Esophagus muscularis mucosa (tissue), 4 donors: ENCODE measurements at regions not wholly inside any gene's neighbourhood (a gene's known extent, or its start where the extent isn't known, plus 50 kb on each side); places are given as distances from the start of the nearest gene placed in this dataset.

Source experiments
- DNase-seq: peaks from one replicate; pipeline ENCODE4 v3.0.0-alpha.2; 2017; ENCODE audit errors: extremely low spot score
- H3K27ac ChIP-seq, 4 donors: fragments of 200-600 bp; sonication (generic); replicated peaks in 1 of 4; 1 replicate in 3 of 4; 2 replicates in 1 of 4; pipeline ENCODE4 v1.5.1; 2016 to 2019; ENCODE audit warnings: mild to moderate bottlenecking in 1 of 4
- H3K27me3 ChIP-seq, 4 donors: fragments of 200-600 bp; sonication (generic); one replicate each; pipeline versions ENCODE4 v1.5.1 to v1.6.0; 2016 to 2019
- H3K36me3 ChIP-seq, 4 donors: fragments of 200-600 bp; sonication (generic); one replicate each; pipeline ENCODE4 v1.5.1; 2016 to 2019
- H3K4me1 ChIP-seq, 4 donors: fragments of 200-600 bp; sonication (generic); one replicate each; pipeline ENCODE4 v1.5.1; 2016 to 2019
- H3K4me3 ChIP-seq, 4 donors: fragments of 200-600 bp; sonication (generic); 1 replicate in 2 of 4; 2 replicates in 2 of 4; pipeline ENCODE4 v1.5.1; 2016 to 2019; ENCODE audit warnings: mild to moderate bottlenecking in 4 of 4, moderate library complexity in 1 of 4
- H3K9me3 ChIP-seq, 4 donors: fragments of 200-600 bp; sonication (generic); 1 replicate in 3 of 4; 2 replicates in 1 of 4; pipeline ENCODE4 v1.5.1; 2016 to 2019
- EP300 ChIP-seq: sonication (generic); formaldehyde crosslinking; IDR thresholded peaks from one replicate; pipeline ENCODE4 v1.6.1; 2017; ENCODE audit warnings: antibody characterized with exemption
- POLR2A ChIP-seq: fragments of 450-650 bp; IDR thresholded peaks from one replicate; pipeline ENCODE4 v1.6.1; 2017; ENCODE audit warnings: antibody characterized with exemption, moderate library complexity, mild to moderate bottlenecking, low read depth
- POLR2AphosphoS5 ChIP-seq, 2 donors: sonication (generic); formaldehyde crosslinking; IDR thresholded peaks; one replicate each; pipeline ENCODE4 v1.6.1; 2017; ENCODE audit warnings: antibody characterized with exemption in 2 of 2
- WGBS: methylation state at CpG from one replicate; pipeline ENCODE4 v1.1.5; 2018; 5-methylcytosine and 5-hydroxymethylcytosine counted together
- intact Hi-C: fragments of 100-400 bp; cut with DNase I; formaldehyde crosslinking; loops from one replicate; pipeline ENCODE4 v1.15.1; 2023
- TF ChIP-seq, protein P1 (sequence below), 3 experiments: fragments of 200-600 bp in 2 of 3; fragments of 450-650 bp in 1 of 3; sonication (generic) in 2 of 3; IDR thresholded peaks; one replicate each; pipeline ENCODE4 v1.5.1; 2017 to 2019; ENCODE audit warnings: antibody characterized with exemption in 3 of 3, mild to moderate bottlenecking in 2 of 3, moderate library complexity in 1 of 3

DNA sequence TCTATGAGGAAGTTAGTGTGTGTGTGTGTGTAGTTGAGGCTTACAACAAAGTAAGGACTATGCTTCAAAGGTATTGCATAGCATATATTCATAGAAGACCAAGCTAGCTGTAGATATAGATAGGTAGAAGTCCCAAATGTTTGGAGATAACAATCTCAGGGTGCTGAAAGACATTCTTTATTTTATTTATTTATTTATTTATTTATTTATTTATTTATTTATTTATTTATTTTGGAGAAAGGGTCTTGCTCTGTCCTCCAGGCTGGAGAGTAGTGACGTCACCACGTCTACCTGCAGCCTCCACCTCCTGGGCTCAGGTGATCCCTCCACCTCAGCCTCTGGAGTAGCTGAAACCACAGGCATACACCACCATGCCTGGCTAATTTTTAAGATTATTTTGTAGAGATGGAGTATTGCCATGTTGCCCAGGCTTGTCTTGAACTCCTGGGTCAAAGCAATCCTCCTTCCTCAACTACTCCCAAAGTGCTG is 284.6 kb upstream of the KIF2B start:
- Histone ChIP-seq H3K27me3 (no peaks in the 10 kb centered on the region), H3K27ac (no peak overlapping the region), H3K4me1 (no peaks in the 10 kb centered on the region), H3K4me3 (no peak overlapping the region), H3K36me3 (no peaks in the 10 kb centered on the region), H3K9me3 (no peaks in the 10 kb centered on the region)
- DNase-seq: no peak
- WGBS: 82% methylated on average over 2 of the region's 2 CpGs
- no peak for TF ChIP-seq POLR2AphosphoS5 (IDR thresholded peaks at IDR 0.05)
- no peak for TF ChIP-seq EP300
- TF ChIP-seq POLR2A: no peak
- TF ChIP-seq, protein P1, sequence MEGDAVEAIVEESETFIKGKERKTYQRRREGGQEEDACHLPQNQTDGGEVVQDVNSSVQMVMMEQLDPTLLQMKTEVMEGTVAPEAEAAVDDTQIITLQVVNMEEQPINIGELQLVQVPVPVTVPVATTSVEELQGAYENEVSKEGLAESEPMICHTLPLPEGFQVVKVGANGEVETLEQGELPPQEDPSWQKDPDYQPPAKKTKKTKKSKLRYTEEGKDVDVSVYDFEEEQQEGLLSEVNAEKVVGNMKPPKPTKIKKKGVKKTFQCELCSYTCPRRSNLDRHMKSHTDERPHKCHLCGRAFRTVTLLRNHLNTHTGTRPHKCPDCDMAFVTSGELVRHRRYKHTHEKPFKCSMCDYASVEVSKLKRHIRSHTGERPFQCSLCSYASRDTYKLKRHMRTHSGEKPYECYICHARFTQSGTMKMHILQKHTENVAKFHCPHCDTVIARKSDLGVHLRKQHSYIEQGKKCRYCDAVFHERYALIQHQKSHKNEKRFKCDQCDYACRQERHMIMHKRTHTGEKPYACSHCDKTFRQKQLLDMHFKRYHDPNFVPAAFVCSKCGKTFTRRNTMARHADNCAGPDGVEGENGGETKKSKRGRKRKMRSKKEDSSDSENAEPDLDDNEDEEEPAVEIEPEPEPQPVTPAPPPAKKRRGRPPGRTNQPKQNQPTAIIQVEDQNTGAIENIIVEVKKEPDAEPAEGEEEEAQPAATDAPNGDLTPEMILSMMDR (IDR thresholded peaks at IDR 0.05): no peak
- intact Hi-C loops: no loop called here

DNA sequence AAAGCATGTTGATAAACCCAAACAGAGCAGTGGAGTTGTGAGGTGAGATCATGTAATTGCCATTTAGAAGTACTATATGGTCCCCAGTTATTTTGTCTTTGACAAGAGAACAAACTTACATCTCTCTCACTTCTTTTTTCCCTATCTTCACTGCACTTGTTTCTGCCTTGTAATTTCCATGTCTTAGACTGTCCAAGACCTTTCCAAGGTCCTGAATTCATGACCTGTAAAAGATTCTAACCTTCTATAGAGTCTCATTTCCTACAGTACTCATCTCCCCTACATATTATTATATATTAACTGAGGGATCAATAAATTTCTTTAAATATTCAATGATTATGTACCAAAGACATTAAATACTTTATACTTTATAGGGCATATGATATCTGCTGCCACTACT is 295.3 kb upstream of the KIF2B start:
- Histone ChIP-seq H3K9me3 (no peaks in the 10 kb centered on the region), H3K4me3 (no peak overlapping the region), H3K27me3 (no peaks in the 10 kb centered on the region), H3K27ac (no peak overlapping the region), H3K4me1 (no peaks in the 10 kb centered on the region), H3K36me3 (no peaks in the 10 kb centered on the region)
- no peak for DNase-seq
- intact Hi-C loops: no loop called here
- TF ChIP-seq EP300 (no peak), POLR2A (no peak), POLR2AphosphoS5 (IDR thresholded peaks at IDR 0.05) (no peak)
- TF ChIP-seq, protein P1 (IDR thresholded peaks at IDR 0.05): no peak

DNA sequence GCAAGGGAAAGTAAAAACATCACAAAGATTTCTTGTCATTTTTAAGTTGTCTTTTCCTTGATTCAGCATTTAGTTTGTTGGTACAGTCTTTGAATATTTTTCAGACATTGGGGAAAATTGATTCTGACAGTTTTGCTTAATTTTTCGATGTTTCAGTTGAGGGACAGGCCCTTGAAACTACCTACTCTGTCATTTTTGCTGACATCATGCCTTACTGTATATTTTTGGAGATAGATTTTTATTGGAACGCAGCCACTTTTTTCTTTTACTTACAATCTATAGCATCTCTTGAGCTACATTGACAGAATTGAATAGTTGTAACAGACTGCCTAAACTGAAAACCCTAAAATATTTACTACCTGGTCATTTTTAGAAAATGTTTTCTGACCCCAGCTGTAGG is 297.1 kb upstream of the KIF2B start:
- TF ChIP-seq EP300: no peak
- TF ChIP-seq POLR2A: no peak
- no peak for TF ChIP-seq POLR2AphosphoS5 (IDR thresholded peaks at IDR 0.05)
- TF ChIP-seq, protein P1 (IDR thresholded peaks at IDR 0.05): no peak
- Histone ChIP-seq H3K4me3 (no peak overlapping the region), H3K9me3 (no peaks in the 10 kb centered on the region), H3K27me3 (no peaks in the 10 kb centered on the region), H3K4me1 (no peaks in the 10 kb centered on the region), H3K36me3 (no peaks in the 10 kb centered on the region), H3K27ac (no peak overlapping the region)
- 89% methylated on average over 2 of the region's 2 CpGs for WGBS
- intact Hi-C loops: no loop called here
- no peak for DNase-seq

DNA sequence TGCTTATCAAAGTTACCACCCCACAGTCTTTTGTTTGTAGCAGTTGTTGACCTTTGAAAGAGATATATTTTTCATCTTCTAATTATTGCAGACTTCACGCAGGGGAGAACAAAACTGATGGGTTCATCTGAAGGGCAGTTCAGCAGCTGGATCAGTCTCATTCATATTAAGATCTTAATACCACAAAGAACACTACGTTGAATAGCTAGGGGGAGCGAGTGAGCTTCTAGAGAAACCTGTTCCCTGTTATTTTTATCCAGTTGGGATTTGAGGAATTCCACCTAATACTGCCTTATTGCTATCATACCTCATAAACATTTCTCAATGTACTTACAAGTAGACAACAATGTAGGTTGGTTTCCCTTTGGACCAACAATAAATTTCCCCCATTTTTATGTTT is 306.1 kb upstream of the KIF2B start:
- Histone ChIP-seq H3K4me1 (no peaks in the 10 kb centered on the region), H3K27ac (no peak overlapping the region), H3K36me3 (no peaks in the 10 kb centered on the region), H3K9me3 (no peaks in the 10 kb centered on the region), H3K4me3 (no peak overlapping the region), H3K27me3 (no peaks in the 10 kb centered on the region)
- TF ChIP-seq POLR2A: no peak
- DNase-seq: no peak
- intact Hi-C loops: no loop called here
- WGBS: 34% methylated on average over 3 of the region's 3 CpGs

DNA sequence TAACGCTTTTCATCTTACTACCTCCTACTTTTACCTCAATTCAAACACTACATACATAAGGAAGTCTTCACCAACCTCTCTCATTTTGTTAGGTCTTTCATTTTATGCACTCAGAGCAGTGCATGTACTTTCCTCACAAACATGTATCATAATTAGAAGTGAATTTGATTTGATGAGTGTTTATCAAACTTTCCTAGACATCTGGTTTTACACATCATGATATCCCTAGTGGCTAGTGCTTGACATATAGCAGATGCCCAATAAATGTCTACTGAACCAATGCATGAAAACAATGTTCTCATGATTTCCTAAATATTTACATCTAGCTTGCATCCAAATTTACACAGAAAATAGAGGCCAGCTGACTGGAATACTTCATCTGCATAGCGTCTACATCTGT is 323.4 kb upstream of the KIF2B start:
- intact Hi-C loops: no loop called here
- Histone ChIP-seq H3K4me1 (no peaks in the 10 kb centered on the region), H3K36me3 (no peaks in the 10 kb centered on the region), H3K27me3 (no peaks in the 10 kb centered on the region), H3K27ac (no peak overlapping the region), H3K4me3 (no peak overlapping the region), H3K9me3 (no peaks in the 10 kb centered on the region)
- TF ChIP-seq, protein P1 (IDR thresholded peaks at IDR 0.05): no peak
- TF ChIP-seq POLR2A (no peak), EP300 (no peak), POLR2AphosphoS5 (IDR thresholded peaks at IDR 0.05) (no peak)
- 51% methylated on average over 2 of the region's 2 CpGs for WGBS
- DNase-seq: no peak
